ENCODE measurements at regions not wholly inside any gene's neighbourhood (a gene's known extent, or its start where the extent isn't known, plus 50 kb on each side); places are given as distances from the start of the nearest gene placed in this dataset.

DNA sequence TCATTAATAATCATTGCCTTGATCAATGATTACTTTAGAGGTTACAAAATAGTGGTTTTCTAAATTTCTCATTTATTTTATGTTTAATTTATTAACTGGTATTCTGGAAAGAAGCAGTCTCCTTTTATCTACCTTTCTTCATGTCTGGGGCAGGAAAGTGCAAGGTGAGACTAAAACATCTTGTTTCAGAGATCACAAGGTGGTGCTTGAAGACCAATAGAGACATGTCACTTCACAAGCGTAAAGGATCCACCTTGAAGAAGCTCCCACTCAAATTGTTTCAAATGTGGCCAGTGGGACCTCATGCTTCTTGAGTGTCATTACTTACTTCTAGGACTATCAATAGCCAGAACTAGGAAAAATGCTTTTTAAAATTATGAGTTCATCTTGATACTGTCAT, 1568.7 kb downstream of the RPA4 start:
- intact Hi-C loops (cut with micrococcal nuclease; ENCODE audit: unreplicated experiment): no loop called here
- Histone ChIP-seq H3K4me3 (ENCODE audit: low read depth, low read length, poor library complexity, severe bottlenecking) (no peak overlapping the region), H3K27ac (ENCODE audit: low read depth, low read length, poor library complexity, severe bottlenecking) (no peak overlapping the region), H3K36me3 (ENCODE audit: insufficient read depth, low read length, poor library complexity, severe bottlenecking) (no peaks in the 10 kb centered on the region), H3K27me3 (replicated peaks; ENCODE audit: insufficient read depth, low read depth, low read length, poor library complexity) (no peaks in the 10 kb centered on the region), H3K9me3 (ENCODE audit: low read depth, low read length, poor library complexity, severe bottlenecking) (no peaks in the 10 kb centered on the region), H3K4me1 (ENCODE audit: insufficient read depth, low read length, poor library complexity, severe bottlenecking) (no peaks in the 10 kb centered on the region)
- BruUV-seq (replicated peaks): no TSS peak
- ChIA-PET CTCF (no interaction called here), POLR2A (ENCODE audit: low non-redundant PET) (no interaction called here)
- TF ChIP-seq EZH2 (IDR thresholded peaks at IDR 0.05; ENCODE audit: borderline replicate concordance, low read depth, low read length, poor library complexity, severe bottlenecking): no peak
- TF ChIP-seq, protein P1, sequence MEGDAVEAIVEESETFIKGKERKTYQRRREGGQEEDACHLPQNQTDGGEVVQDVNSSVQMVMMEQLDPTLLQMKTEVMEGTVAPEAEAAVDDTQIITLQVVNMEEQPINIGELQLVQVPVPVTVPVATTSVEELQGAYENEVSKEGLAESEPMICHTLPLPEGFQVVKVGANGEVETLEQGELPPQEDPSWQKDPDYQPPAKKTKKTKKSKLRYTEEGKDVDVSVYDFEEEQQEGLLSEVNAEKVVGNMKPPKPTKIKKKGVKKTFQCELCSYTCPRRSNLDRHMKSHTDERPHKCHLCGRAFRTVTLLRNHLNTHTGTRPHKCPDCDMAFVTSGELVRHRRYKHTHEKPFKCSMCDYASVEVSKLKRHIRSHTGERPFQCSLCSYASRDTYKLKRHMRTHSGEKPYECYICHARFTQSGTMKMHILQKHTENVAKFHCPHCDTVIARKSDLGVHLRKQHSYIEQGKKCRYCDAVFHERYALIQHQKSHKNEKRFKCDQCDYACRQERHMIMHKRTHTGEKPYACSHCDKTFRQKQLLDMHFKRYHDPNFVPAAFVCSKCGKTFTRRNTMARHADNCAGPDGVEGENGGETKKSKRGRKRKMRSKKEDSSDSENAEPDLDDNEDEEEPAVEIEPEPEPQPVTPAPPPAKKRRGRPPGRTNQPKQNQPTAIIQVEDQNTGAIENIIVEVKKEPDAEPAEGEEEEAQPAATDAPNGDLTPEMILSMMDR (conservative IDR thresholded peaks at IDR 0.05; ENCODE audit: low read depth, low read length): no peak
- no peak for DNase-seq (ENCODE audit: low spot score)

DNA sequence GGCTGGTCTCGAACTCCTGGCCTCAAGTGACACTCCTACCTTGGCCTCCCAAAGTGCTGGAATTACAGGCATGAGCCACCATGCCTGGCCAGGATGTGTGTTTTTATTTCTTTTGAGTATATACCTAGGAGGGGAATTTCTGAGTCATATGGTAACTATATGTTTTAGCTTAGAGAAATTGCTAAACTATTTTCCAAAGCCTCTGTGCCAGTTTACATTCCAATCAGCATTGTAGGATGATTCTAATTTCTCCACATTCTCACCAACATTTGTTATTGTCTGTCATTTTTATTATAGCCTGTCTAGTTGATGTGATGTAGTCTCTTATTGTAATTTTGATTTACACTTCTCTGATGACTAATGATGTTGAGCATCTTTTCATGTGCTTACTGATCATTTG, 1576.0 kb downstream of the RPA4 start:
- Histone ChIP-seq H3K27me3 (replicated peaks; ENCODE audit: insufficient read depth, low read depth, low read length, poor library complexity) (no peaks in the 10 kb centered on the region), H3K36me3 (ENCODE audit: insufficient read depth, low read length, poor library complexity, severe bottlenecking) (no peaks in the 10 kb centered on the region), H3K9me3 (ENCODE audit: low read depth, low read length, poor library complexity, severe bottlenecking) (no peaks in the 10 kb centered on the region), H3K4me1 (ENCODE audit: insufficient read depth, low read length, poor library complexity, severe bottlenecking) (no peaks in the 10 kb centered on the region), H3K4me3 (ENCODE audit: low read depth, low read length, poor library complexity, severe bottlenecking) (no peak overlapping the region), H3K27ac (ENCODE audit: low read depth, low read length, poor library complexity, severe bottlenecking) (no peak overlapping the region)
- no peak for DNase-seq (ENCODE audit: low spot score)
- TF ChIP-seq EZH2 (IDR thresholded peaks at IDR 0.05; ENCODE audit: borderline replicate concordance, low read depth, low read length, poor library complexity, severe bottlenecking): no peak
- TF ChIP-seq, protein P1 (conservative IDR thresholded peaks at IDR 0.05; ENCODE audit: low read depth, low read length): no peak
- intact Hi-C loops (cut with micrococcal nuclease; ENCODE audit: unreplicated experiment): no loop called here
- ChIA-PET POLR2A (ENCODE audit: low non-redundant PET) (no interaction called here), CTCF (no interaction called here)
- no TSS peak for BruUV-seq (replicated peaks)

DNA sequence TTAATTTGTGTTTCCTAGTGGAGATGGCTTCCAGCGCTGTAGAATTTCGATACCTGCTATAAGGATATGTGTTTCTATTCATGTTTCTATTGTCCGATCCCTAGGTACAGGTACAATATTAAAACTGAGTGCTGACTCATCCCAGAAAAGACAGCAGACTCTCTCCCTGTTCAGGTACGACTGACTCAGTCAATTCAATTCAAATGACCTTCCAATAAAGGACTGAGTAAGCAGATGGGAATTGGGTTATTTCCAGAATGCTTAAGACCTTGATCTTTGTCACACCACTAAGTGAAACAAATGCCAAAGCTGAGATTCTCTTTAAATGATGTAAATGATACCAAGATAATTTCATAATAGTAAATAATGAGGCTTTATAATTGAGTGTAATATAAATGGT, 1596.9 kb downstream of the RPA4 start:
- no peak for TF ChIP-seq EZH2 (IDR thresholded peaks at IDR 0.05; ENCODE audit: borderline replicate concordance, low read depth, low read length, poor library complexity, severe bottlenecking)
- TF ChIP-seq, protein P1 (conservative IDR thresholded peaks at IDR 0.05; ENCODE audit: low read depth, low read length): no peak
- intact Hi-C loops (cut with micrococcal nuclease; ENCODE audit: unreplicated experiment): no loop called here
- DNase-seq (ENCODE audit: low spot score): no peak

More for the DNA sequence above, 1596.9 kb downstream of the RPA4 start:
- no peaks in the 10 kb centered on the region for H3K9me3 ChIP-seq (ENCODE audit: low read depth, low read length, poor library complexity, severe bottlenecking)
- BruUV-seq (replicated peaks): no TSS peak
- no peaks in the 10 kb centered on the region for H3K36me3 ChIP-seq (ENCODE audit: insufficient read depth, low read length, poor library complexity, severe bottlenecking)
- H3K27me3 ChIP-seq (replicated peaks; ENCODE audit: insufficient read depth, low read depth, low read length, poor library complexity): no peaks in the 10 kb centered on the region
- H3K27ac ChIP-seq (ENCODE audit: low read depth, low read length, poor library complexity, severe bottlenecking): no peak overlapping the region
- CTCF ChIA-PET: no interaction called here
- POLR2A ChIA-PET (ENCODE audit: low non-redundant PET): no interaction called here
- H3K4me1 ChIP-seq (ENCODE audit: insufficient read depth, low read length, poor library complexity, severe bottlenecking): no peaks in the 10 kb centered on the region
- H3K4me3 ChIP-seq (ENCODE audit: low read depth, low read length, poor library complexity, severe bottlenecking): no peak overlapping the region
